ENCODE measurements at regions not wholly inside any gene's neighbourhood (a gene's known extent, or its start where the extent isn't known, plus 50 kb on each side); places are given as distances from the start of the nearest gene placed in this dataset.
A peak's percentile ranks its signal among the peaks of the same experiment; 100 is the strongest.

- DNase-seq (ENCODE audit: low read depth), result peak; percentile 42
- no peak overlapping the region for H3K4me3 ChIP-seq (ENCODE audit: low read depth, low read length)
- no peak for TF ChIP-seq CTCF (IDR thresholded peaks at IDR 0.05; ENCODE audit: insufficient read depth, low read length)
Measured at GRCh38 chr1:221620437-221621384, 121.2 kb downstream of the DUSP10 start.

- no peak for TF ChIP-seq CTCF (IDR thresholded peaks at IDR 0.05; ENCODE audit: insufficient read depth, low read length)
- no peak overlapping the region for H3K4me3 ChIP-seq (ENCODE audit: low read depth, low read length)
- no peak for DNase-seq (ENCODE audit: low read depth)
Measured at GRCh38 chr1:221621683-221622082, 120.2 kb downstream of the DUSP10 start.

GRCh38 chr1:221622389-221622788 is 119.5 kb downstream of the DUSP10 start:
- H3K4me3 ChIP-seq (ENCODE audit: low read depth, low read length), result no peak overlapping the region
- no peak for TF ChIP-seq CTCF (IDR thresholded peaks at IDR 0.05; ENCODE audit: insufficient read depth, low read length)
- DNase-seq (ENCODE audit: low read depth), result no peak

- no peak for DNase-seq (ENCODE audit: low read depth)
- TF ChIP-seq CTCF (IDR thresholded peaks at IDR 0.05; ENCODE audit: insufficient read depth, low read length), result no peak
- H3K4me3 ChIP-seq (ENCODE audit: low read depth, low read length), result no peak overlapping the region
Measured at GRCh38 chr1:221625026-221625425, 116.9 kb downstream of the DUSP10 start.

- no peak overlapping the region for H3K4me3 ChIP-seq (ENCODE audit: low read depth, low read length)
- no peak for TF ChIP-seq CTCF (IDR thresholded peaks at IDR 0.05; ENCODE audit: insufficient read depth, low read length)
- DNase-seq (ENCODE audit: low read depth), result no peak
Measured at GRCh38 chr1:221626041-221626440, 115.8 kb downstream of the DUSP10 start.

- no peak overlapping the region for H3K4me3 ChIP-seq (ENCODE audit: low read depth, low read length)
- TF ChIP-seq CTCF (IDR thresholded peaks at IDR 0.05; ENCODE audit: insufficient read depth, low read length), result no peak
- DNase-seq (ENCODE audit: low read depth), result no peak
Measured at GRCh38 chr1:221630236-221630635, 111.7 kb downstream of the DUSP10 start.

Measured in fibroblast of the aortic adventitia (primary cell).